SK-N-SH treated with all-trans-retinoic acid at 6 μM for 48 hours (cell line): ENCODE measurements at regions not wholly inside any gene's neighbourhood (a gene's known extent, or its start where the extent isn't known, plus 50 kb on each side); places are given as distances from the start of the nearest gene placed in this dataset.

Experiments used
- ATAC-seq: fragments of 200-7000 bp; cut with Tn5 transposase; 3 replicates; pipeline ENCODE4 v1.9.1; 2020; ENCODE audit warnings: mild to moderate bottlenecking, moderate library complexity
- BACH2 ChIP-seq: fragments of 250-450 bp; sonication (Bioruptor Pico); IDR thresholded peaks from 2 replicates; pipeline ENCODE4 v1.9.0; 2021; ENCODE audit warnings: mild to moderate bottlenecking, borderline replicate concordance
- GLIS3 ChIP-seq: fragments of 250-450 bp; sonication (Bioruptor Pico); IDR thresholded peaks from 2 replicates; pipeline ENCODE4 v1.5.0; 2020; ENCODE audit warnings: mild to moderate bottlenecking, moderate library complexity
- ISL1 ChIP-seq: fragments of 250-450 bp; sonication (Bioruptor Pico); IDR thresholded peaks from 2 replicates; pipeline ENCODE4 v2.1.2; 2022; ENCODE audit warnings: mild to moderate bottlenecking, moderate library complexity
- RARB ChIP-seq: fragments of 250-450 bp; sonication (Bioruptor Pico); IDR thresholded peaks from 2 replicates; pipeline ENCODE4 v1.8.0; 2021; ENCODE audit warnings: mild to moderate bottlenecking, moderate library complexity
- SNAI2 ChIP-seq: fragments of 250-450 bp; sonication (Bioruptor Pico); IDR thresholded peaks from 2 replicates; pipeline ENCODE4 v1.5.0; 2020; ENCODE audit warnings: mild to moderate bottlenecking, moderate library complexity
- TOX ChIP-seq: fragments of 250-450 bp; sonication (Bioruptor Pico); IDR thresholded peaks from 2 replicates; pipeline ENCODE4 v1.8.0; 2021; ENCODE audit warnings: mild to moderate bottlenecking, moderate library complexity, borderline replicate concordance
- ZC3H10 ChIP-seq: fragments of 250-450 bp; sonication (Bioruptor Pico); IDR thresholded peaks from 2 replicates; pipeline ENCODE4 v1.5.1; 2021; ENCODE audit warnings: mild to moderate bottlenecking, moderate library complexity
- ZFP30 ChIP-seq: fragments of 450-650 bp; formaldehyde crosslinking; IDR thresholded peaks from 2 replicates; pipeline ENCODE4 v1.5.0; 2022; ENCODE audit warnings: mild to moderate bottlenecking, moderate library complexity
- ZNF70 ChIP-seq: fragments of 450-650 bp; formaldehyde crosslinking; IDR thresholded peaks from 2 replicates; pipeline ENCODE4 v1.5.0; 2020; ENCODE audit warnings: mild to moderate bottlenecking, moderate library complexity
- ZNF8 ChIP-seq: fragments of 450-650 bp; formaldehyde crosslinking; IDR thresholded peaks from 2 replicates; pipeline ENCODE4 v1.5.0; 2020; ENCODE audit warnings: mild to moderate bottlenecking, moderate library complexity
- TF ChIP-seq, protein P1 (sequence below): fragments of 250-450 bp; sonication (Bioruptor Pico); IDR thresholded peaks from 2 replicates; pipeline ENCODE4 v1.5.0; 2020; ENCODE audit warnings: mild to moderate bottlenecking, moderate library complexity
- TF ChIP-seq, protein P2 (sequence below): fragments of 250-450 bp; sonication (Bioruptor Pico); IDR thresholded peaks from 2 replicates; pipeline ENCODE4 v1.5.1; 2021; ENCODE audit warnings: mild to moderate bottlenecking, moderate library complexity
- TF ChIP-seq, protein P3 (sequence below): fragments of 250-450 bp; sonication (Bioruptor Pico); IDR thresholded peaks from 2 replicates; pipeline ENCODE4 v1.8.0; 2020; ENCODE audit warnings: mild to moderate bottlenecking, moderate library complexity, borderline replicate concordance
- TF ChIP-seq, protein P4 (sequence below): fragments of 250-450 bp; sonication (Bioruptor Pico); IDR thresholded peaks from 2 replicates; pipeline ENCODE4 v1.8.0; 2021; ENCODE audit warnings: low read depth, mild to moderate bottlenecking, moderate library complexity, borderline replicate concordance

DNA sequence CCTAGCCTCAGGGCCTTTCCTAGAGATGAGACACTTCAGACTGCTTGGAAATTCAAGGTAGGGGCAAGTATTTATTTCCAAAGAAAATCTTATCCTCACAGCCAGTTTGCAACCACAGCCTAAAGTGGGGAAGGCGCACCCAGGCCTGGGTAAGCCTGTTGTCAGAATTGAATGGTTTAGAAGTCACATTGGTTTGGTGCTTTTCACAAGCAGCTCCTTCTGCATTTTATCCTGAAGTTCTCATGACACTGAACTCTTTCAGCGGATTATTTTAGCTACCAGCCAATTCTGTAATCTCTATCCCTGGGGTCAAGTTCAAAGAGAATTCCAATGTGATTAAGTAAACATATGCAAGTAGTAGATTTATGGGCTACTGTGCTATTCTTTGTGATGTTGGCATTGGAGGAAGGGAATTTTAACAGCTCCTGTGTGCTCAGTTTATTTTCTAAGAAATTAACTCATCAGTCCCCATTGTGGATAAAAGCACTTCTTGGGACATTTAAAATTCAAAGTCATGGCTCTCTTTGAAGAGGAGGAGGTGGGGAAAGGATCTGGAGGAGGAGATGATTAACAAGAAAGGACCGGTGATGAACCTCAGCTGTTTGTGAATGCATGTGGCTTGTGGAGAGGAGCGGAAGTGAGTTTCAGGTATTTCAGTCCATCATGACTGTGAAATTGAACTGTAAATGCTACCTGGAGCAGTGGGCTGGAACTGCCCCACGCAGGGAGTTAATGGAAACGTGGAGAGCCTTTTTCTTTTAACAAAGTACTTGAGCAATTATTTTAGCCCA lies 90.2 kb upstream of the CACUL1 start:
- TF ChIP-seq ISL1 (CRISPR knock-in tag) (peak; percentile 43; the same call in 1 of the 2 replicates), ZFP30 (CRISPR knock-in tag) (no peak), ZC3H10 (CRISPR knock-in tag) (no peak), GLIS3 (CRISPR knock-in tag) (no peak)
- TF ChIP-seq, protein P1, sequence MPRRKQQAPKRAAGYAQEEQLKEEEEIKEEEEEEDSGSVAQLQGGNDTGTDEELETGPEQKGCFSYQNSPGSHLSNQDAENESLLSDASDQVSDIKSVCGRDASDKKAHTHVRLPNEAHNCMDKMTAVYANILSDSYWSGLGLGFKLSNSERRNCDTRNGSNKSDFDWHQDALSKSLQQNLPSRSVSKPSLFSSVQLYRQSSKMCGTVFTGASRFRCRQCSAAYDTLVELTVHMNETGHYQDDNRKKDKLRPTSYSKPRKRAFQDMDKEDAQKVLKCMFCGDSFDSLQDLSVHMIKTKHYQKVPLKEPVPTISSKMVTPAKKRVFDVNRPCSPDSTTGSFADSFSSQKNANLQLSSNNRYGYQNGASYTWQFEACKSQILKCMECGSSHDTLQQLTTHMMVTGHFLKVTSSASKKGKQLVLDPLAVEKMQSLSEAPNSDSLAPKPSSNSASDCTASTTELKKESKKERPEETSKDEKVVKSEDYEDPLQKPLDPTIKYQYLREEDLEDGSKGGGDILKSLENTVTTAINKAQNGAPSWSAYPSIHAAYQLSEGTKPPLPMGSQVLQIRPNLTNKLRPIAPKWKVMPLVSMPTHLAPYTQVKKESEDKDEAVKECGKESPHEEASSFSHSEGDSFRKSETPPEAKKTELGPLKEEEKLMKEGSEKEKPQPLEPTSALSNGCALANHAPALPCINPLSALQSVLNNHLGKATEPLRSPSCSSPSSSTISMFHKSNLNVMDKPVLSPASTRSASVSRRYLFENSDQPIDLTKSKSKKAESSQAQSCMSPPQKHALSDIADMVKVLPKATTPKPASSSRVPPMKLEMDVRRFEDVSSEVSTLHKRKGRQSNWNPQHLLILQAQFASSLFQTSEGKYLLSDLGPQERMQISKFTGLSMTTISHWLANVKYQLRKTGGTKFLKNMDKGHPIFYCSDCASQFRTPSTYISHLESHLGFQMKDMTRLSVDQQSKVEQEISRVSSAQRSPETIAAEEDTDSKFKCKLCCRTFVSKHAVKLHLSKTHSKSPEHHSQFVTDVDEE, result no peak
- TF ChIP-seq, protein P2, sequence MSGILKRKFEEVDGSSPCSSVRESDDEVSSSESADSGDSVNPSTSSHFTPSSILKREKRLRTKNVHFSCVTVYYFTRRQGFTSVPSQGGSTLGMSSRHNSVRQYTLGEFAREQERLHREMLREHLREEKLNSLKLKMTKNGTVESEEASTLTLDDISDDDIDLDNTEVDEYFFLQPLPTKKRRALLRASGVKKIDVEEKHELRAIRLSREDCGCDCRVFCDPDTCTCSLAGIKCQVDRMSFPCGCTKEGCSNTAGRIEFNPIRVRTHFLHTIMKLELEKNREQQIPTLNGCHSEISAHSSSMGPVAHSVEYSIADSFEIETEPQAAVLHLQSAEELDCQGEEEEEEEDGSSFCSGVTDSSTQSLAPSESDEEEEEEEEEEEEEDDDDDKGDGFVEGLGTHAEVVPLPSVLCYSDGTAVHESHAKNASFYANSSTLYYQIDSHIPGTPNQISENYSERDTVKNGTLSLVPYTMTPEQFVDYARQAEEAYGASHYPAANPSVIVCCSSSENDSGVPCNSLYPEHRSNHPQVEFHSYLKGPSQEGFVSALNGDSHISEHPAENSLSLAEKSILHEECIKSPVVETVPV (CRISPR knock-in tag), result no peak
- TF ChIP-seq, all 23 proteins: peak for 1
- ATAC-seq, result no peak

DNA sequence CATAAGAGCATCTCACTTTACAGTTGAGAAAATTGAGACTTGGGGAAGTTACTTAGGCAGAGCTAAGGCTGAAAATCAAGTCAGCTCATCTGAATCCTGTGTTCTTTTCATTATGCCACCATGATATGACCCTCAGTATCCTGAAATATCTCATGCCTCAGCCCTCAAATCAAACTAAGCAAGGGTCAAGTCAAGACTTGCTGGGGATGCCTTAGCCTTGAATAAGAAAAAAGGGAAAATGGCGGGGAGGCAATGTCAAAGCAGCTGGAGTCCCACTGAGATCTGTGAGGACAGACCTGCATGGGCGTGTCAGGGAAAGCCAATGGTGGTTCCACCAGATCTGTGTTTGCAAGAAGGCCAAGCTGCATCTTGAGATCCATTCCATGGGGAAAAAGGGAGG lies 91.0 kb upstream of the CACUL1 start:
- no peak for ATAC-seq
- no peak for TF ChIP-seq RARB (CRISPR knock-in tag)
- TF ChIP-seq SNAI2 (CRISPR knock-in tag), result no peak
- TF ChIP-seq TOX (CRISPR knock-in tag), result no peak
- TF ChIP-seq GLIS3 (CRISPR knock-in tag), result no peak
- TF ChIP-seq, protein P3, sequence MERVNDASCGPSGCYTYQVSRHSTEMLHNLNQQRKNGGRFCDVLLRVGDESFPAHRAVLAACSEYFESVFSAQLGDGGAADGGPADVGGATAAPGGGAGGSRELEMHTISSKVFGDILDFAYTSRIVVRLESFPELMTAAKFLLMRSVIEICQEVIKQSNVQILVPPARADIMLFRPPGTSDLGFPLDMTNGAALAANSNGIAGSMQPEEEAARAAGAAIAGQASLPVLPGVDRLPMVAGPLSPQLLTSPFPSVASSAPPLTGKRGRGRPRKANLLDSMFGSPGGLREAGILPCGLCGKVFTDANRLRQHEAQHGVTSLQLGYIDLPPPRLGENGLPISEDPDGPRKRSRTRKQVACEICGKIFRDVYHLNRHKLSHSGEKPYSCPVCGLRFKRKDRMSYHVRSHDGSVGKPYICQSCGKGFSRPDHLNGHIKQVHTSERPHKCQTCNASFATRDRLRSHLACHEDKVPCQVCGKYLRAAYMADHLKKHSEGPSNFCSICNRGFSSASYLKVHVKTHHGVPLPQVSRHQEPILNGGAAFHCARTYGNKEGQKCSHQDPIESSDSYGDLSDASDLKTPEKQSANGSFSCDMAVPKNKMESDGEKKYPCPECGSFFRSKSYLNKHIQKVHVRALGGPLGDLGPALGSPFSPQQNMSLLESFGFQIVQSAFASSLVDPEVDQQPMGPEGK (CRISPR knock-in tag), result no peak
- TF ChIP-seq ZC3H10 (CRISPR knock-in tag), result no peak

DNA sequence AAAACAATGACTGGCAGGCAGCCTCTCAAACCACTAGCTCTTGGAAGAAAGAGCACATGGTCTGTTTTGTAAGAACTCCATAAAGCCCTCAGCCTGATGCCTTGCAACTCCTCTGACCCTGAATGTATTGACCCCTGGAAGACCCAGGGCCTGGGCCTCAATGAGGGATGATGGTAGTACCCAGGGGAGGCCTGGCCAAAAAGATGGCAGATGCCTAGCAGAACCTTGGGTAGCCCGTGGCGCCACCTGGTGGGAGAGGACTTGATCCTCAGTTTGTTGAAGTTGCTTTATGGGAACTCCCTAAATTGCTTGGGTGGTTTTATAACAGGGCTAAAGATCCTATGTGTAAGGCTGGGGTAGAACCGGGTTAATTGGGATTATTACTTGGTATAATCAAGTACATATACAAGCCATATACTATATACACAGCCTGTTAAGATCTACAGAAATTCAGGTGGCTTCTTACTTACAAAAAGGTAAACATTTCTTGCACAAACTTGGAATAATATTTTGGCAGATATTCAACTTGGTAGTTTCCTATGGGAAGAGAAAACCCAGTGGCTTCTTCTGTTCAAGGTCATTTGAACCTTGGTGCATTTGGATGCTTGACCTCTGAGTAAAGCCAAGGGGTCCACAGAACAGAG lies 95.8 kb upstream of the CACUL1 start:
- no peak for TF ChIP-seq ZNF70 (CRISPR knock-in tag)
- TF ChIP-seq, protein P4, sequence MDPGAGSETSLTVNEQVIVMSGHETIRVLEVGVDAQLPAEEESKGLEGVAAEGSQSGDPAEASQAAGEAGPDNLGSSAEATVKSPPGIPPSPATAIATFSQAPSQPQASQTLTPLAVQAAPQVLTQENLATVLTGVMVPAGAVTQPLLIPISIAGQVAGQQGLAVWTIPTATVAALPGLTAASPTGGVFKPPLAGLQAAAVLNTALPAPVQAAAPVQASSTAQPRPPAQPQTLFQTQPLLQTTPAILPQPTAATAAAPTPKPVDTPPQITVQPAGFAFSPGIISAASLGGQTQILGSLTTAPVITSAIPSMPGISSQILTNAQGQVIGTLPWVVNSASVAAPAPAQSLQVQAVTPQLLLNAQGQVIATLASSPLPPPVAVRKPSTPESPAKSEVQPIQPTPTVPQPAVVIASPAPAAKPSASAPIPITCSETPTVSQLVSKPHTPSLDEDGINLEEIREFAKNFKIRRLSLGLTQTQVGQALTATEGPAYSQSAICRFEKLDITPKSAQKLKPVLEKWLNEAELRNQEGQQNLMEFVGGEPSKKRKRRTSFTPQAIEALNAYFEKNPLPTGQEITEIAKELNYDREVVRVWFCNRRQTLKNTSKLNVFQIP (CRISPR knock-in tag), result no peak
- TF ChIP-seq ZNF8 (CRISPR knock-in tag), result no peak
- 0 out of 2 replicates have a peak, but pooled peaks have one; percentile 7 for TF ChIP-seq ISL1 (CRISPR knock-in tag)
- TF ChIP-seq, protein P1, result no peak
- no peak for TF ChIP-seq BACH2 (CRISPR knock-in tag)
- peak; percentile 79; the same call in 2 of the 3 replicates for ATAC-seq
